ENCODE measurements at regions not wholly inside any gene's neighbourhood (a gene's known extent, or its start where the extent isn't known, plus 50 kb on each side); places are given as distances from the start of the nearest gene placed in this dataset.
A peak's percentile ranks its signal among the peaks of the same experiment; 100 is the strongest.

GRCh38 chr11:121895919-121896318, 220.1 kb downstream of the BLID start:
- intact Hi-C loops (cut with DNase I; ENCODE audit: low total_unique reads): no loop called here
- 39 to 53% methylated on average over 1 of the region's 1 CpG for WGBS, 2 donors
- H3K4me3 ChIP-seq (ENCODE audit: low read depth, poor library complexity, severe bottlenecking): no peak overlapping the region
- TF ChIP-seq POLR2A (IDR thresholded peaks at IDR 0.05) (no peak), CTCF (IDR thresholded peaks at IDR 0.05) (no peak)
- peak in 1 of 2 donors; percentile 38 for DNase-seq (ENCODE audit: low spot score in 2 of 2)

GRCh38 chr11:121894581-121894980, 221.4 kb downstream of the BLID start:
- H3K4me3 ChIP-seq (ENCODE audit: low read depth, poor library complexity, severe bottlenecking): no peak overlapping the region
- DNase-seq (ENCODE audit: low spot score in 2 of 2): no peak
- intact Hi-C loops (cut with DNase I; ENCODE audit: low total_unique reads): no loop called here
- WGBS, 2 donors: 75 to 82% methylated on average over 3 of the region's 3 CpGs
- TF ChIP-seq POLR2A (IDR thresholded peaks at IDR 0.05) (no peak), CTCF (IDR thresholded peaks at IDR 0.05) (no peak)

GRCh38 chr11:121892863-121893262, 223.2 kb downstream of the BLID start:
- TF ChIP-seq CTCF (IDR thresholded peaks at IDR 0.05) (no peak), POLR2A (IDR thresholded peaks at IDR 0.05) (no peak)
- DNase-seq (ENCODE audit: low spot score in 2 of 2): no peak
- intact Hi-C loops (cut with DNase I; ENCODE audit: low total_unique reads): no loop called here
- 60 to 68% methylated on average over 3 of the region's 3 CpGs for WGBS, 2 donors
- H3K4me3 ChIP-seq (ENCODE audit: low read depth, poor library complexity, severe bottlenecking): no peak overlapping the region

GRCh38 chr11:121892131-121892681, 223.8 kb downstream of the BLID start:
- intact Hi-C loops (cut with DNase I; ENCODE audit: low total_unique reads): no loop called here
- WGBS, 2 donors: 30 to 44% methylated on average over 3 of the region's 3 CpGs
- H3K4me3 ChIP-seq (ENCODE audit: low read depth, poor library complexity, severe bottlenecking): no peak overlapping the region
- TF ChIP-seq CTCF (IDR thresholded peaks at IDR 0.05): no peak
- TF ChIP-seq POLR2A (IDR thresholded peaks at IDR 0.05): no peak
- peak; percentile 24 to 87 for DNase-seq (ENCODE audit: low spot score in 2 of 2)

- TF ChIP-seq CTCF (IDR thresholded peaks at IDR 0.05) (no peak), POLR2A (IDR thresholded peaks at IDR 0.05) (no peak)
- DNase-seq (ENCODE audit: low spot score in 2 of 2): no peak
- H3K4me3 ChIP-seq (ENCODE audit: low read depth, poor library complexity, severe bottlenecking): no peak overlapping the region
- 53 to 54% methylated on average over 6 of the region's 6 CpGs for WGBS, 2 donors
- intact Hi-C loops (cut with DNase I; ENCODE audit: low total_unique reads): no loop called here
Measured at GRCh38 chr11:121890946-121891515, 225.0 kb downstream of the BLID start.

GRCh38 chr11:121890377-121890776, 225.6 kb downstream of the BLID start:
- 43 to 63% methylated on average over 2 of the region's 2 CpGs for WGBS, 2 donors
- no peak overlapping the region for H3K4me3 ChIP-seq (ENCODE audit: low read depth, poor library complexity, severe bottlenecking)
- TF ChIP-seq CTCF (IDR thresholded peaks at IDR 0.05) (no peak), POLR2A (IDR thresholded peaks at IDR 0.05) (no peak)
- no peak for DNase-seq (ENCODE audit: low spot score in 2 of 2)
- intact Hi-C loops (cut with DNase I; ENCODE audit: low total_unique reads): no loop called here

All from lower leg skin (tissue), 4 donors.